MM.1S (cell line): ENCODE measurements at regions not wholly inside any gene's neighbourhood (a gene's known extent, or its start where the extent isn't known, plus 50 kb on each side); places are given as distances from the start of the nearest gene placed in this dataset.

Source experiments
- CTCF ChIP-seq: fragments of 300-600 bp; sonication (generic); IDR thresholded peaks from 2 replicates; pipeline ENCODE4 v1.5.1; 2016; ENCODE audit warnings: antibody characterized with exemption, low read length, mixed read lengths
- EZH2 ChIP-seq: fragments of 300-600 bp; sonication (generic); optimal IDR thresholded peaks from 2 replicates; pipeline ENCODE3; 2017; ENCODE audit warnings: low read depth, mild to moderate bottlenecking, antibody characterized with exemption, low read length, mixed read lengths
- EZH2phosphoT487 ChIP-seq: fragments of 300-600 bp; sonication (generic); IDR thresholded peaks from 2 replicates; pipeline ENCODE4 v1.6.1; 2018; ENCODE audit warnings: antibody characterized with exemption, low read length

DNA sequence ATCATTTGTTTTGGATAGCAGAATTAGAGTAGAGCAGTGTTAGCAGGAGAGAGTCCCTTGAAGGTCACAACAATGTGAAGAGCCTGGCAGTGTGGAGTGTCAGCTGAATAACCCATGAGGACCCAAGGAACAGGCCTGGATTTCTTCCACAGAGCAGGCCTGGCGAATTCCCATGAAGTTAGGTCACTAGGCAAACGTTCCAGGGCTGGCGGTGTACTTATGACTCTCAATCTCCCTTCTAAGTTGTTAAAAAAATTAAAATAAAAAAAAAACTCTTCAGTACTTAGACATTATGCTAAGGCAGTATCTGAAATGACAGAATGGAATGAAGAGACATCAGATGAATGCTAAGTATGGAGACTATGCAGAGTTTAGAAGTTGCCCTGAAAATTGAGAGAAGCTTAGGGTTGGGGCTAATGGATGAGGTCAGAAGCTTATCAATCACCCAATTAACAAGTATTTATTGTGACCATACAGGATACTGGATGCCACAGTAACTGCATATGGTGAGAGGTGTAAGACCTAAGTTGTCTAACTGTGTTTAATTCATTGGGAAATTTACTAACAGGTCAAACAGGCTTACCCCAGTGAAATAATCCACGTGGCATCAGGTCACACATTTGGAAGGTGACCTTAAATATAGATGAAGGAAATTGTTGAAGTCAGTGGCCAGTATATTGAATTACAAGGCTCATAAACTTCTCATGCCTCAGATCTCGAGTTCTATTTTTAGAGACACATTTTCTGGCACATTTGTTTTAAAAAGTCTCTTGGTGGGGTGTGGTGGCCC is 126.2 kb upstream of the NRP1 start:
- no peak for TF ChIP-seq CTCF
- TF ChIP-seq EZH2: no peak
- no peak for TF ChIP-seq EZH2phosphoT487
